Neural progenitor cell (in vitro differentiated cells): ENCODE measurements at regions not wholly inside any gene's neighbourhood (a gene's known extent, or its start where the extent isn't known, plus 50 kb on each side); places are given as distances from the start of the nearest gene placed in this dataset.

Experiments used
- EZH2 ChIP-seq: fragments of 200-600 bp; sonication (generic); IDR thresholded peaks from 2 replicates; pipeline ENCODE4 v1.6.1; 2017; ENCODE audit warnings: antibody characterized with exemption, mild to moderate bottlenecking, moderate library complexity
- EZH2phosphoT487 ChIP-seq: fragments of 200-600 bp; sonication (generic); IDR thresholded peaks from 2 replicates; pipeline ENCODE4 v1.6.1; 2017; ENCODE audit warnings: antibody characterized with exemption
- TF ChIP-seq, protein P1 (sequence below): fragments of 200-600 bp; sonication (generic); IDR thresholded peaks from 2 replicates; pipeline ENCODE4 v1.5.1; 2017; ENCODE audit warnings: antibody characterized with exemption, mild to moderate bottlenecking

DNA sequence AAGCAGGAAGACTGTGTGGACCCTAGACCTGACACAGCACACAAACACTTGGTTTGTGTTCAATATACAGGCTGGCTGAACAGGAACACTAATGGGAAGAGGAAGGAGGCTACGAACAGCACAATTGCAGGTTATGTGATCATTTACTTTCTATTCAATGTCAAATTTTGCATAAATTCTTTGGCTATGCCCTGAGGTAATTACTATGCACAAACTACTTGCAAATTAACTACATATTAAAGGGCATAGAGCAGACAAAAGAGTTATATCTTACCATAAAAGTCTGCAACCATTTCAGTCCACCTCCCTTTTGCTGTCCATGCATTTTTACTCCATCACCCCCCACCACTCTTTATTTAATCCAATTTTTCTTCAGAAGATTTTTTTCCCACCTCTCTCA, 291.2 kb upstream of the TMTC1 start:
- TF ChIP-seq, protein P1, sequence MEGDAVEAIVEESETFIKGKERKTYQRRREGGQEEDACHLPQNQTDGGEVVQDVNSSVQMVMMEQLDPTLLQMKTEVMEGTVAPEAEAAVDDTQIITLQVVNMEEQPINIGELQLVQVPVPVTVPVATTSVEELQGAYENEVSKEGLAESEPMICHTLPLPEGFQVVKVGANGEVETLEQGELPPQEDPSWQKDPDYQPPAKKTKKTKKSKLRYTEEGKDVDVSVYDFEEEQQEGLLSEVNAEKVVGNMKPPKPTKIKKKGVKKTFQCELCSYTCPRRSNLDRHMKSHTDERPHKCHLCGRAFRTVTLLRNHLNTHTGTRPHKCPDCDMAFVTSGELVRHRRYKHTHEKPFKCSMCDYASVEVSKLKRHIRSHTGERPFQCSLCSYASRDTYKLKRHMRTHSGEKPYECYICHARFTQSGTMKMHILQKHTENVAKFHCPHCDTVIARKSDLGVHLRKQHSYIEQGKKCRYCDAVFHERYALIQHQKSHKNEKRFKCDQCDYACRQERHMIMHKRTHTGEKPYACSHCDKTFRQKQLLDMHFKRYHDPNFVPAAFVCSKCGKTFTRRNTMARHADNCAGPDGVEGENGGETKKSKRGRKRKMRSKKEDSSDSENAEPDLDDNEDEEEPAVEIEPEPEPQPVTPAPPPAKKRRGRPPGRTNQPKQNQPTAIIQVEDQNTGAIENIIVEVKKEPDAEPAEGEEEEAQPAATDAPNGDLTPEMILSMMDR, result no peak
- TF ChIP-seq EZH2, result no peak
- no peak for TF ChIP-seq EZH2phosphoT487
